ENCODE measurements at regions not wholly inside any gene's neighbourhood (a gene's known extent, or its start where the extent isn't known, plus 50 kb on each side); places are given as distances from the start of the nearest gene placed in this dataset.

DNA sequence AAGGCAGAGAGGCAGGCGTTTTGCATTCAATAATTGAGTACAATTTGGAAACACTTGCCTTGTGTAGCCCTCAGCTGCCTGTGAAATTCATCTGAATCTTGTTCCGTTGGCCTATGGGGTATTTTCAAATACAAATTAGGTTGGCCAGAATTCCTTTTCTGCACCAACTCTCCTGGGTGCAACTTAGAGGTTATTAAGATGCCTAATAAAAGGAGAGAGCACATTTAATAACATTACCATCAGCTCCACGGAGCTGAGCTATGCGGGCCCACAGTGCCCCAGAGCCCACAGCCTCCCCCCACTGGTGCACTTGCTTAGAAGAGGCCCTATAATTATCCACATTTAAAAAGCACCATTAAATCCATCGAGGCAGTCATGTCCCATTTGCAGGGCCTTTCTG is 367.6 kb upstream of the CLINT1 start:
- 80 to 83% methylated on average over 5 of the region's 5 CpGs for WGBS, 2 donors
- H3K27me3 ChIP-seq: no peaks in the 10 kb centered on the region
- no peaks in the 10 kb centered on the region for H3K4me1 ChIP-seq
- DNase-seq: no peak
- intact Hi-C loops (cut with DNase I): loop anchor here (5.0 kb wide), 1 partner anchor 421 kb away; no protein-coding TSS in a partner anchor
- H3K4me3 ChIP-seq (replicated peaks in 1 of 3): no peak overlapping the region
- H3K9me3 ChIP-seq: no peaks in the 10 kb centered on the region
- H3K36me3 ChIP-seq: no peaks in the 10 kb centered on the region
- H3K27ac ChIP-seq: no peak overlapping the region
- TF ChIP-seq POLR2A (IDR thresholded peaks at IDR 0.05): no peak
- TF ChIP-seq, protein P1, sequence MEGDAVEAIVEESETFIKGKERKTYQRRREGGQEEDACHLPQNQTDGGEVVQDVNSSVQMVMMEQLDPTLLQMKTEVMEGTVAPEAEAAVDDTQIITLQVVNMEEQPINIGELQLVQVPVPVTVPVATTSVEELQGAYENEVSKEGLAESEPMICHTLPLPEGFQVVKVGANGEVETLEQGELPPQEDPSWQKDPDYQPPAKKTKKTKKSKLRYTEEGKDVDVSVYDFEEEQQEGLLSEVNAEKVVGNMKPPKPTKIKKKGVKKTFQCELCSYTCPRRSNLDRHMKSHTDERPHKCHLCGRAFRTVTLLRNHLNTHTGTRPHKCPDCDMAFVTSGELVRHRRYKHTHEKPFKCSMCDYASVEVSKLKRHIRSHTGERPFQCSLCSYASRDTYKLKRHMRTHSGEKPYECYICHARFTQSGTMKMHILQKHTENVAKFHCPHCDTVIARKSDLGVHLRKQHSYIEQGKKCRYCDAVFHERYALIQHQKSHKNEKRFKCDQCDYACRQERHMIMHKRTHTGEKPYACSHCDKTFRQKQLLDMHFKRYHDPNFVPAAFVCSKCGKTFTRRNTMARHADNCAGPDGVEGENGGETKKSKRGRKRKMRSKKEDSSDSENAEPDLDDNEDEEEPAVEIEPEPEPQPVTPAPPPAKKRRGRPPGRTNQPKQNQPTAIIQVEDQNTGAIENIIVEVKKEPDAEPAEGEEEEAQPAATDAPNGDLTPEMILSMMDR (IDR thresholded peaks at IDR 0.05): no peak

DNA sequence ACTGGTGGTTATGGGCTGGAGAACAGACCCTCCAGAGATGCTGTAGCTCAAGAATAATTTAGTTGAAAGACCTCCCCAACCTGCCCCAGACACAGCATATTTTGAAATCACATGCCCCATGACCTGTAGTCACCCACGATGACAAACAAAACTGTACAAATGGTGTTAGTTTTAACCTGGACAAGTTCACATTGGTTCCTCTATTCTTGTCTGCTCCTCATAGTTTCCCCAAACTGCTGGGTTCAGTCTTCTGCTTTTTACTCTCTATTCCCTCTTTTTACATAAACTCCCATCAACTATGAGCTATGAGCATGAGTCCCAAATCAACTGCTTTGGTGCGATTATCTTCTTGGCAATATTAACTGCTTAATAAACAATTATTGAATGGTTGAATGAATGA is 365.3 kb upstream of the CLINT1 start:
- TF ChIP-seq, protein P1 (IDR thresholded peaks at IDR 0.05): no peak
- TF ChIP-seq POLR2A (IDR thresholded peaks at IDR 0.05): no peak
- H3K36me3 ChIP-seq: no peaks in the 10 kb centered on the region
- no peak overlapping the region for H3K4me3 ChIP-seq (replicated peaks in 1 of 3)
- no peaks in the 10 kb centered on the region for H3K4me1 ChIP-seq
- intact Hi-C loops (cut with DNase I): no loop called here
- no peaks in the 10 kb centered on the region for H3K9me3 ChIP-seq
- H3K27me3 ChIP-seq: no peaks in the 10 kb centered on the region
- H3K27ac ChIP-seq: no peak overlapping the region
- 85 to 89% methylated on average over 2 of the region's 2 CpGs for WGBS, 2 donors
- DNase-seq: no peak

DNA sequence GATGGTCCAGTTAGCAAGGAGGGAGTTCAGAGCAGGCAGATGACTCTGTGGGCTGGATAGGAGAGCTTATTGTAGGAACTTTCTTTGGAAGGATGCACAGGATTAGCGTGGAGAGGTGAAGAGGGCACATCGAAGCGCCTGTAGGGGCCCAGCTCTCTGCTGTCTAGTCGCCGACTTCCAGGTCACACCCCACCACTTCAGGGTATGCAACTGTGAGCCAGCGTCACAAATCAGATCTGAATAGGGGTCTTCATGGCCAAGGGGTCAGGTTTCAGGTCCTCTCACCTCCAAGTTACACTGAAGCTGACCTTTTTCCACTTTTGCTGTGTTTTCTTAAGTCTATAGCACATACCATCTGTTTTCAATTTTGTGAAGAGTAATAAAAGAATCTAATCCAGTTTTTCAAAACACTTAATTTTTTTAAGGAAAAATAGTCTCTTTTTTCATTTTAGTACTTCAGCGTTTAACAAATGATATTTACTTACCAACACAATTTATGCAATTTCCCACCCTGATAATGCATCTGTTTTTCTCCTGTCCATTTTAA is 364.2 kb upstream of the CLINT1 start:
- H3K36me3 ChIP-seq: no peaks in the 10 kb centered on the region
- TF ChIP-seq, protein P1 (IDR thresholded peaks at IDR 0.05): no peak
- TF ChIP-seq POLR2A (IDR thresholded peaks at IDR 0.05): no peak
- no peak for DNase-seq
- H3K27me3 ChIP-seq: no peaks in the 10 kb centered on the region
- no peaks in the 10 kb centered on the region for H3K9me3 ChIP-seq
- no peak overlapping the region for H3K4me3 ChIP-seq (replicated peaks in 1 of 3)
- intact Hi-C loops (cut with DNase I): no loop called here
- H3K4me1 ChIP-seq: no peaks in the 10 kb centered on the region
- 55 to 68% methylated on average over 7 of the region's 7 CpGs for WGBS, 2 donors
- no peak overlapping the region for H3K27ac ChIP-seq

DNA sequence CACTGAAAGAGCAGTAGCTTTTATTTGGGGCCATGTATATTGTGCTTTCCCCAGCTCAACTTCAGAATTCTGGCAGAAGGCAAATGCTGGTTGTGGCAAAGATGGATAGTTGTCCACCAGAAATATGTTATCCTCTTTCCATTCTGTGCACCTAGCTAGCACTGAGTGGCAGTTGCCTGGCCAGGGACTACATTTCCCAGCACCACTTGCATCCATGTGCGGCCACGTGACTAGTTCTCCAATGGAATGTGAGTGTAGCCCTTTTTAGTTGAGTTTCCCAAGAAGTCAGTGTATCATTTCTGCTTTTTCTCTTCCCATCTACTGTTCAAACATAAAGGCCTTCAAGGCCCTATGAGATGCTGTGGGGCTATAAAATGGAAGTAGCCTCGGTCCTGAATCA is 354.0 kb upstream of the CLINT1 start:
- TF ChIP-seq, protein P1 (IDR thresholded peaks at IDR 0.05): no peak
- TF ChIP-seq POLR2A (IDR thresholded peaks at IDR 0.05): no peak
- WGBS, 2 donors: 66 to 74% methylated on average over 3 of the region's 3 CpGs
- no peaks in the 10 kb centered on the region for H3K27me3 ChIP-seq
- intact Hi-C loops (cut with DNase I): no loop called here
- no peak overlapping the region for H3K27ac ChIP-seq
- no peak for DNase-seq
- no peaks in the 10 kb centered on the region for H3K4me1 ChIP-seq
- H3K36me3 ChIP-seq: no peaks in the 10 kb centered on the region
- no peak overlapping the region for H3K4me3 ChIP-seq (replicated peaks in 1 of 3)
- H3K9me3 ChIP-seq: no peaks in the 10 kb centered on the region

DNA sequence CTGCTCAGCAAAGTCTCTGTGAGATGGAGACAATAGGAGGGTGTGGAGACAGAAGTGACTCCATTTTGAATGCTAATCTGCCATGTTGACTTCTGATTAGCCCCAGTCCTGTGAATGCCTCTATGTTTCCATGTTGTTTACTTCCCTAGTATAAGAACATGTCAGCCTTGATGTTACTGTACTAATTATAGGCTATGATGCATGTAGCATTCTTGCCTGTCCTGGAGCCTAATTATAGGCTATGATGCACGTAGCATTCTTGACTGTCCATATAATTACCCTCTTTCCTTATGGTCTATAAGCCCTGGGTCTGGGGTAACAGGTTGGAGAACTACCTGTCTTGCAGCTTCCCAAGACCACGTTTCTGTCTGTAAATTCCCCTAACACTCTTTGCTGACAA is 353.3 kb upstream of the CLINT1 start:
- WGBS, 2 donors: 75 to 80% methylated on average over 2 of the region's 2 CpGs
- Histone ChIP-seq H3K9me3 (no peaks in the 10 kb centered on the region), H3K27ac (no peak overlapping the region), H3K4me1 (no peaks in the 10 kb centered on the region), H3K36me3 (no peaks in the 10 kb centered on the region), H3K27me3 (no peaks in the 10 kb centered on the region), H3K4me3 (replicated peaks in 1 of 3) (no peak overlapping the region)
- DNase-seq: no peak
- no peak for TF ChIP-seq POLR2A (IDR thresholded peaks at IDR 0.05)
- TF ChIP-seq, protein P1 (IDR thresholded peaks at IDR 0.05): no peak
- intact Hi-C loops (cut with DNase I): no loop called here

Data from thyroid gland (tissue), 4 donors.